ENCODE measurements at regions not wholly inside any gene's neighbourhood (a gene's known extent, or its start where the extent isn't known, plus 50 kb on each side); places are given as distances from the start of the nearest gene placed in this dataset.

DNA sequence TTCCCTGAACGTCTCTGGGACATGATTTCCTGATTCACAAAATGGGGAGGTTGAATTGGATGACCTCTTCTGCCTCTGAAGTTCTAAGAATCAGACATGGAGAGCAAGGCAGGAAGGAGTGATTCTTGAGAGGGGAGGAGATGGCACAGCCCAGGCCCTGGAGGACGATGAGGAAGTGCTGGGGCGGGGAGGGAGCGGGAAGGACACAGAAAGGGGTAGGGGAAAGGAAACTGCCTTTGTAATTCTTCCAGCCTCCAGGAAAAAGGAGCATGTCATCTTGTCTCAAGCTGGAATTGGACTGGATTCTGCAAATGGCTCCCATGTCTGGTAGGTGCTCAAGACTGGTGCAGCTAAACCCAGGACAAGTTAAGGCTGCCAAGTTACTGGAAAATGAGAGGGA is 97.0 kb upstream of the NCK2 start:
- H3K4me1 ChIP-seq (ENCODE audit: control insufficient read depth in 4 of 4, insufficient read depth in 4 of 4, low read length in 3 of 4), result peaks cover 2 to 20% (median 18%) of the 10 kb centered on the region in 4 donors
- H3K27me3 ChIP-seq (ENCODE audit: control insufficient read depth in 4 of 4, insufficient read depth in 4 of 4, low read length in 3 of 4), result peaks cover 0 to 25% (median 6%) of the 10 kb centered on the region in 4 donors
- no peak for DNase-seq (ENCODE audit: low spot score)
- TF ChIP-seq RAD21 (IDR thresholded peaks at IDR 0.05) (no peak), EGR1 (IDR thresholded peaks at IDR 0.05; ENCODE audit: low read depth in 2 of 2) (no peak), FOXA2 (IDR thresholded peaks at IDR 0.05) (no peak), YY1 (IDR thresholded peaks at IDR 0.05) (no peak), FOXA1 (IDR thresholded peaks at IDR 0.05) (no peak), SP1 (IDR thresholded peaks at IDR 0.05) (no peak), HNF4G (IDR thresholded peaks at IDR 0.05) (no peak), RXRA (IDR thresholded peaks at IDR 0.05) (no peak), HNF4A (conservative IDR thresholded peaks at IDR 0.05) (no peak)
- TF ChIP-seq, protein P1, sequence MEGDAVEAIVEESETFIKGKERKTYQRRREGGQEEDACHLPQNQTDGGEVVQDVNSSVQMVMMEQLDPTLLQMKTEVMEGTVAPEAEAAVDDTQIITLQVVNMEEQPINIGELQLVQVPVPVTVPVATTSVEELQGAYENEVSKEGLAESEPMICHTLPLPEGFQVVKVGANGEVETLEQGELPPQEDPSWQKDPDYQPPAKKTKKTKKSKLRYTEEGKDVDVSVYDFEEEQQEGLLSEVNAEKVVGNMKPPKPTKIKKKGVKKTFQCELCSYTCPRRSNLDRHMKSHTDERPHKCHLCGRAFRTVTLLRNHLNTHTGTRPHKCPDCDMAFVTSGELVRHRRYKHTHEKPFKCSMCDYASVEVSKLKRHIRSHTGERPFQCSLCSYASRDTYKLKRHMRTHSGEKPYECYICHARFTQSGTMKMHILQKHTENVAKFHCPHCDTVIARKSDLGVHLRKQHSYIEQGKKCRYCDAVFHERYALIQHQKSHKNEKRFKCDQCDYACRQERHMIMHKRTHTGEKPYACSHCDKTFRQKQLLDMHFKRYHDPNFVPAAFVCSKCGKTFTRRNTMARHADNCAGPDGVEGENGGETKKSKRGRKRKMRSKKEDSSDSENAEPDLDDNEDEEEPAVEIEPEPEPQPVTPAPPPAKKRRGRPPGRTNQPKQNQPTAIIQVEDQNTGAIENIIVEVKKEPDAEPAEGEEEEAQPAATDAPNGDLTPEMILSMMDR (IDR thresholded peaks at IDR 0.05; ENCODE audit: low read depth, low read length, missing input control), result no peak
- WGBS, result 61% methylated on average over 4 of the region's 4 CpGs
- no peak overlapping the region for H3K27ac ChIP-seq (ENCODE audit: low read depth in 1 of 2, low read length in 2 of 2)
- no peak overlapping the region for H3K9ac ChIP-seq (ENCODE audit: low read depth in 1 of 2, low read length in 2 of 2)
- H3K4me3 ChIP-seq (ENCODE audit: low read depth in 1 of 3, low read length in 3 of 3), result no peak overlapping the region
- H3K9me3 ChIP-seq (ENCODE audit: control insufficient read depth in 4 of 4, low read length in 3 of 4), result peaks cover 0 to 5% (median 1%) of the 10 kb centered on the region in 4 donors
- no peaks in the 10 kb centered on the region for H3K36me3 ChIP-seq (ENCODE audit: control insufficient read depth in 4 of 4, insufficient read depth in 3 of 4, low read depth in 1 of 4, low read length in 3 of 4)

DNA sequence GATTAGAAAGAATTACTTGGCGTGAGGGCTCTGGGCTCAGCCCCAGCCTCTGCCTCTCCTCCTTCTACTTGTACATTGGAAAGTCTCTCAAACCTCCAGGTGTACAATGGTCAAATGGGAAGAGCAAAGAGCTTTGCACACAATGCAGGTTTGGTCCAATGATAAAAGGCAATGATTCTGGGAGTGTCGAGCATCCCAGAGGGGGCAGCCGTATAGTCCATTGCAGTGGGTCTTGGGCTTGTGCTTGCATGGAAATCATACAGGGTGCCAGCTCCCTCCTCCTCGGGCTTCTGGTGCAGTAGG is 98.0 kb upstream of the NCK2 start:
- Histone ChIP-seq H3K9me3 (ENCODE audit: control insufficient read depth in 4 of 4, low read length in 3 of 4) (peaks cover 0 to 5% (median 1%) of the 10 kb centered on the region in 4 donors), H3K4me1 (ENCODE audit: control insufficient read depth in 4 of 4, insufficient read depth in 4 of 4, low read length in 3 of 4) (peaks cover 2 to 20% (median 18%) of the 10 kb centered on the region in 4 donors), H3K27ac (ENCODE audit: low read depth in 1 of 2, low read length in 2 of 2) (no peak overlapping the region), H3K4me3 (ENCODE audit: low read depth in 1 of 3, low read length in 3 of 3) (no peak overlapping the region), H3K36me3 (ENCODE audit: control insufficient read depth in 4 of 4, insufficient read depth in 3 of 4, low read depth in 1 of 4, low read length in 3 of 4) (no peaks in the 10 kb centered on the region), H3K27me3 (ENCODE audit: control insufficient read depth in 4 of 4, insufficient read depth in 4 of 4, low read length in 3 of 4) (peaks cover 0 to 25% (median 6%) of the 10 kb centered on the region in 4 donors), H3K9ac (ENCODE audit: low read depth in 1 of 2, low read length in 2 of 2) (no peak overlapping the region)
- TF ChIP-seq TAF1 (conservative IDR thresholded peaks at IDR 0.05) (no peak), HNF4A (conservative IDR thresholded peaks at IDR 0.05) (no peak), SP1 (IDR thresholded peaks at IDR 0.05) (no peak)
- TF ChIP-seq, protein P2, sequence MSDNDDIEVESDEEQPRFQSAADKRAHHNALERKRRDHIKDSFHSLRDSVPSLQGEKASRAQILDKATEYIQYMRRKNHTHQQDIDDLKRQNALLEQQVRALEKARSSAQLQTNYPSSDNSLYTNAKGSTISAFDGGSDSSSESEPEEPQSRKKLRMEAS (IDR thresholded peaks at IDR 0.05), result no peak
- DNase-seq (ENCODE audit: low spot score), result no peak
- WGBS, result 55% methylated on average over 4 of the region's 4 CpGs

DNA sequence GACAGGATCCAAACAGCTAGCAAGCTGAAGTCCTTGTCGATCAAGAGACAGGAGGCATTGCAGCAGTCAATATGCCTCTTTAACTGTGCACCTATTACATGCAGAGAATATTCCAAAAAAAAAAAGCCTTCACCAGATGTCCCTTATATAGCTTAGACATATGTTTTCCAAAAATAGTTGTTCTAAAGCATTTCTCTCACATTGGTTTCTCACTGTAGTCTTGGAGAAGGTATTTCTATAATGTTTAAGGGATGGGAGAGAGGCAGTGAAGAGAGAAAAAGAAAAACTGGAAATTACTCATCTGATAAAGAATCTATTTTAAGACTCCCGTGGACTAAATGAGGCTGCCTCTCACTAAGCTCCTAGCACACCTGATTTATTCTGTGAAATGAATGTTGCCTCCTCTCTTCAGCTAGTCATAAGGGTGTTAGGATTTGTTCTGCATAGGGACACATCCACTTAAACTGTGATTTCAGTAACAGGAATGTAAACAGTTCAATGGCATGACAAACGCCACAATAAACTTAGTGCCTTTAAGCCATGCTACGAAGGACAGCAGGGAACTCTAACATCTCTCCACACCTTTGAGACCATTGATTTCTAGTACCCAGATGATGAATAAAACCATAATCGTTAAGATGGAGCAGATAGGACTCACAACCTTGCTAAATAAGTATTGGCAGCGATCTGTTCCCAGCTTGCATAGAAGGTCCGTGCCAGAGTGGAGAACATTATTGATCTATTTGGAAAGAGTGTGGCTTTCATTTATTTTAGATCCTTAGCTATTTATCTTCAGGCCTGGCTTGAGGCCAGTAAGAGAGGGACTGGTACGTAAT is 98.6 kb upstream of the NCK2 start:
- peaks cover 2 to 20% (median 18%) of the 10 kb centered on the region in 4 donors for H3K4me1 ChIP-seq (ENCODE audit: control insufficient read depth in 4 of 4, insufficient read depth in 4 of 4, low read length in 3 of 4)
- no peak for TF ChIP-seq SP1 (IDR thresholded peaks at IDR 0.05)
- no peak for TF ChIP-seq TAF1 (conservative IDR thresholded peaks at IDR 0.05)
- TF ChIP-seq RAD21 (IDR thresholded peaks at IDR 0.05), result peak in 1 of 2 donors; percentile 21
- no peak for TF ChIP-seq HNF4A (conservative IDR thresholded peaks at IDR 0.05)
- no peak for TF ChIP-seq EGR1 (IDR thresholded peaks at IDR 0.05; ENCODE audit: low read depth in 2 of 2)
- TF ChIP-seq, protein P3, sequence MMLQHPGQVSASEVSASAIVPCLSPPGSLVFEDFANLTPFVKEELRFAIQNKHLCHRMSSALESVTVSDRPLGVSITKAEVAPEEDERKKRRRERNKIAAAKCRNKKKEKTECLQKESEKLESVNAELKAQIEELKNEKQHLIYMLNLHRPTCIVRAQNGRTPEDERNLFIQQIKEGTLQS (IDR thresholded peaks at IDR 0.05), result no peak
- WGBS, result 36% methylated on average over 8 of the region's 8 CpGs
- DNase-seq (ENCODE audit: low spot score), result no peak
- H3K36me3 ChIP-seq (ENCODE audit: control insufficient read depth in 4 of 4, insufficient read depth in 3 of 4, low read depth in 1 of 4, low read length in 3 of 4), result no peaks in the 10 kb centered on the region
- no peak overlapping the region for H3K9ac ChIP-seq (ENCODE audit: low read depth in 1 of 2, low read length in 2 of 2)
- no peak overlapping the region for H3K4me3 ChIP-seq (ENCODE audit: low read depth in 1 of 3, low read length in 3 of 3)
- peaks cover 0 to 22% (median 6%) of the 10 kb centered on the region in 4 donors for H3K27me3 ChIP-seq (ENCODE audit: control insufficient read depth in 4 of 4, insufficient read depth in 4 of 4, low read length in 3 of 4)
- no peak overlapping the region for H3K27ac ChIP-seq (ENCODE audit: low read depth in 1 of 2, low read length in 2 of 2)
- peaks cover 0 to 5% (median 1%) of the 10 kb centered on the region in 4 donors for H3K9me3 ChIP-seq (ENCODE audit: control insufficient read depth in 4 of 4, low read length in 3 of 4)

All from liver (tissue), 8 donors.